Ecto neural progenitor cell (in vitro differentiated cells): ENCODE measurements at regions not wholly inside any gene's neighbourhood (a gene's known extent, or its start where the extent isn't known, plus 50 kb on each side); places are given as distances from the start of the nearest gene placed in this dataset.
"Not testable (repeated sequence)": the region's sequence is repeated elsewhere in the genome, so short reads cannot be mapped to it uniquely, and the experiment has no call there.

Experiments used
- DNase-seq: peaks from one replicate; pipeline ENCODE4 v3.0.0-alpha.2; 2018; ENCODE audit warnings: low spot score

GRCh38 chr2:208929894-208930427 is 493.9 kb upstream of the MAP2 start:
- no peak for DNase-seq

DNA sequence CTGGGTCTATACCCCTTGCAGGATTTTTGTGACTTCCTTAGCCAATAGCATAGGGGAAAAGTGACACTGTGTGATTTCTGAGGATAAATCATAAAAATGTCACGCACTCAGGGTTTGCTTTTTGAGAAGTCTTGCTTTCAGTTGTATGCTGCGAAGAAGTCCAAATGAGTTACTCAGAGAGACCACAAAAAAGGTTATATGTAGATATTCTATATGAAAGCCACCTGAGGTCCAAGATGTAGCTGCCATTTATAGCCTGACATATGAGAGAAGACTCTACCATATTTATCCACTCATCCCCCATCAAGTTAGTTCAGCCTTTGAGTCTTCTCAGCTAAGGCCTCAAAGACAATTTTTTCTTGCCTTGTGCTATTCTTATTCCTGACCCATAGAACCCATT is 488.3 kb upstream of the MAP2 start:
- DNase-seq = no peak

DNA sequence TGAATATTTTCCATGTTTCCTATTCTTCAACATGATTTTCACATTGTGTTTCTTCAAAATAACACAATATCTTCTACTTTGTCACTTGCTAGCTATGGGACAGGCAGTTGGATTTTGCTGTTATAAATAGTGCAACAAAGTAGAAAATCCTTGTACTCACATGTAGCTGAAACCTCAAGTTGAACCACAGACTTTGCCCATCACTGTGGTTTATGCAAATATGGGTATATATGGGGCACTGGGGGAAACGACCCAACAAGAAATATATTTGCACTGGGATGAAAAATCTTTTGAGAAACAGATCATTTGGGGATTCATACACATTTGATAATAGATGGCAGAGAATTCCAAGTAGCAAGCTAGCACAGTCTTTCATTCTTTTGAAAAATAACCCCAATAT is 486.3 kb upstream of the MAP2 start:
- no peak for DNase-seq

- no peak for DNase-seq
Observed at GRCh38 chr2:208939852-208940251, 484.0 kb upstream of the MAP2 start.

GRCh38 chr2:208945719-208946256 is 478.1 kb upstream of the MAP2 start:
- no peak for DNase-seq

DNA sequence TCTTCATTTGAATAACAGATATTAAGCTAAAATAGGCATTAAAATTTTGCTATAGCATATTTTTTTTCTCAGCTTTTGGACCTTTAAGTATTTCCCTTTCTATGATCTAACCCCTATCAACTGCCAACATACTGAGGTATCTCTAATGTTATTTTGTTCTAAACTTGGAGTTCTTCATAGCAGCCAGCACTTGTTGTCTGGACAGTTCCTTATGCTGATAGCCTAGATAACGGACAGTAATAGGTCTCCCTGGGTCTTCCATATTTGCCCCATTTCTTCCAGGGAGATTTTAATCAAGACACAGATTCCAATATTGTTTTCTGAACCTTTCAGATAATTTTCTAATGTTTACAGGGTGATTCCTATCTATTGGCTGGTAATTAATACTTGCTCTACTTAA is 475.8 kb upstream of the MAP2 start:
- DNase-seq = no peak

DNA sequence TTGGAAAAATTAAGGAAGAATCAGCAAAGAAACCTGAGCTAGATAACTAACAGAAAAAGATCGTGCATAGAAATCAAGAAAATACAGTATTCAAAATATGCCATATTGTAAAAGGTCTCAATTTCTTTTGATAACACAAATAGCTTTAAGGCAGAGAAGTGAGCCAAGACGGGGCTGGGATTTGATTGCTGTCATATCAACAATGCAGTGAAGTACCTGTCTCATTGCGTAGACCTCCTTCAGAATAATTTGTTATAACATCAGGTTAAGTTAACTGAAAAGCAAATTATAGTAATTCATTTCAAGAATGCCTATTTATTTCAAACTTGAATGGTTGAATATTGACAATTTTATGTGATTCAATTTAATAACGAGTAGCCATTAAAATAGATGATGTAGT is 453.8 kb upstream of the MAP2 start:
- DNase-seq = no peak

DNA sequence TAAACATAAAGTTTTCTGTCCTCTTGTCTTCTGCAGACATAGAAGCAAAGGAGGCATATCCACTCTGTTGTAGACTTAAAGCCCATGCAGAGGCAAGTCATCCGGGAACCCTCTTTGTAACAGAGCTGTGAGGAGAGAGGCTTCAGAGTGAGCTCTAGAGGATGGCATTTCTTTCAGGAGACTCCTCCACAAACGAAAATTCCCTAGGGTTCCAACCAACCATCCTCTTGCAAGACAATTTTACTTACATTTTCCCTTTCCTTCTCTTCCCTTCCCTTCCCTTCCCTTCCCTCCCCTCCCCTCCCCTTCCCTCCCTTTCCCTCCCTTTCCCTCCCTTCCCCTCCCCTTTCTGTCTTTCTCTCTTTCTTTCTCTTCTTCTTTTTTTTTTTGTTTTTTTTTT is 446.3 kb upstream of the MAP2 start:
- no peak for DNase-seq

DNA sequence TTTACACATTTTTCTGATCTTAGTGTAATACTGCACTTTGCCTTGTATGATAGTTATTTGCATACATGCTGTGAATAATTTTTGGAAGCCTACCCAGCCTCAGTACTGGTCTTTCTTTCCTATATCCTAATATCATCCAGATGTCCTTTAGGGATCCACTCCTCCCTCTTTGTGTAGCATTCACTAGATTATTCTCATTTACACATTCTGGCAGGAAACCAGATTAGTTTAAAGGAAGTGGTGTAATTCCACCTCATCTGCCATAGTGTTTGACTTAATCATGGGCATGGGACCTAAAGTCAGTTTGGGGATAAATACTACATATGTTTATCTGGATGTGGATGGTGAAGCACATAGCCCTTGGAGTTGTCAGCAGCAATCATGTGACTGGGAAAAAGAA is 444.9 kb upstream of the MAP2 start:
- no peak for DNase-seq

DNA sequence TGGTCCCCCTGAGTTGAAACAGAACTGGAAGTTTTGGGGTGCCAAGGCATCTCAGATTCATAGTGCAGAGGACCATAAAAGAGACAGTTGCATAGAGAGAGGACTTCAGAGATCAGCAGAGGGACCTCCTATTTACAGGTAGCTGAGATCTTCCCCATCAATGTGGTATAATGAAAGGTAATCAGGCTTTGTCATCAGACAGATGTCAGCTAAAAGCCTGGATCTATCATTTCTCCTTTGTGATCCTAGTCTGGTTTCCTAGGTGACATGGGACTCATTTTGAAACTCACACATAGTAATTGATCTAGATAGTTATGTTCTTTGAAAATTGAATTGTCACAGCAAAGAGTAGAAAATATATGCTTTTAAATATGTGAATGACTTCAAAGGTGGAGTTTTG is 443.5 kb upstream of the MAP2 start:
- no peak for DNase-seq

- no peak for DNase-seq
Observed at GRCh38 chr2:208982831-208983230, 441.0 kb upstream of the MAP2 start.

GRCh38 chr2:208983486-208983885 is 440.4 kb upstream of the MAP2 start:
- DNase-seq = no peak

DNA sequence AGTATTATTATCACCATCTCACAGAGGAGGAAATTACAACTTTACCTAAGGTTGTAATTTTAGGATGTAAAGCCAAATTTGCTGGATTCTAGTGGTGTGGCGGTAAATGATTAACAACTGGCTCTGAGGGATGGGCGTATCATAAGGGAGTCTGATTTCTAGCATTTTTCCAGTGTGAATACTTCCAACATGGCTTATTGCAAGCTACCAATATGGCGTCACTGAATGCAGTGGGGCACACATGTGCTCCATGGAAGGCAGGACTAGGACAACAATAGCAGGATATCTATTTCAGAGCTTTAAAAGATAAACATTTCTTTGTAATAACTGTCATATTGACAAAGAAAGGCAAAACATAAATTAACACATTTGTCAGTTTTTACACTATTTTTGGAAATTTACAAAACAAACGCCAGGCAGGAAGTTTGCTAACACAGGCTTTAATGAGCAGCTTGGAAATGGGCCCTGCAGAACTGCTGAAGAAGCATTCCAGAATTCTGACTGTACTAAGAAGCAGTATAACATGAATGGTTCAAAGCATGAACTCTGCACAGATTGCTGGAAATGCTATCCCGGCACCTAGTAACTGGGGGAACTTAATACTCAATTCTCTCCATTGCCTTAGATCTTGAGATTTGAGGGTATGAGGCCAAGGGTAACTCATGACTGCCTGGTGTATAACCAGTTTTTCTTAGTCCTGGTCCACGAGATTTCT is 439.3 kb upstream of the MAP2 start:
- DNase-seq = no peak

DNA sequence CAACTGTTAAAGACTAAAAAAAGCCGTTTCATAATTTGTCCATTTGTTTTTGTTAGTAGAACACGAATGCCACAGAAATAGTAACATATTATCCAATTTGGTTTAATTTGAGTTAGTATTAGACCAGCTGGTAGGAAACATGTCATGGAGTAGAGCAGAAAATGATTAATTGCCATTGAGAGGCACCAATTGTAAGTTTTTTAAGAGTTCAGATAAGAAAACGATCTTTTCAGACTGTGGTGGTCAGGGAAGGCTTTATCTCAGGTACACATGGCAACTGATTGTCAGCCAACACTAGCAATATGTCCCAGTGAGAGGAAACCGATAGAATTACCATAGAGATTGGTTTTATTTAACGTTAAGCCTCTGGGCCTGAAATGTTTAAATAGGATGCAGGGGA is 438.2 kb upstream of the MAP2 start:
- DNase-seq = no peak

DNA sequence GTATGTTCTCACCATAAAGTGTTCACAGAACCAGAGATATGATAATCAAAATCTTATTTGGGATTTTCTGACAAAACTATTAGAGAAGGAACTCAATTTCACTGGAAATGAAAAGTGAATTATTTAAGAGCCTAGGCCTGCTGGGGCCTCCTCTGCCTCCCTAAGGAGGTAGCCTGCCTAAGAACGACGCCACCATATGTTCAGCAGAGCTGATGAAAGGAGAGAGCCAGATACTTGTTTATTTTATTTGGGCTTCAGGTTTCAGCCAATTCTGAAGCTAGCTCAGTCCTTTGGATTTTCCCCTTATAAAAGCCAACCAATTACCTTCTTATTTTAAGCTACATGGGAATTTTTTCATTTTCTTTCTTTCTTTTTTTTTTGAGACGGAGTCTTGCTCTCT is 433.1 kb upstream of the MAP2 start:
- DNase-seq = no peak

DNA sequence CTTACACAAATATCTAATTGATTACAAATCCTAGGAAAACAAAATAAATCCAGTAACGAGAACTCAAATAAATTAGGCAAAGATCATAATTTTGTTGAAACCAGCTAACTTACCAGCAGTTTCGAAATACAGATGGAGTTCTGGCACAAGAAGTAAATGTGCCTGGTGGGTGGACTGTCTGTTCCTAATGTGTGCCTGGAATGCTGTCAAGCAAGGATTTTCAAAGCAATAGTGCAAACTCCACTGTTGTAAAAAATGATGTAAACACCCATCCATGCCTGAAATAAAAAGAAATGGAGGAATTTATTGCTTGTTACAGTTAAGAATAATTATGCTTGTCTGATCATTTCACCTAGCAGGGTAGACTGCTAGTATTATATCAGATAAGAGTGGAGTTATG is 423.9 kb upstream of the MAP2 start:
- DNase-seq = no peak

GRCh38 chr2:209002054-209002453 is 421.8 kb upstream of the MAP2 start:
- DNase-seq = no peak

DNA sequence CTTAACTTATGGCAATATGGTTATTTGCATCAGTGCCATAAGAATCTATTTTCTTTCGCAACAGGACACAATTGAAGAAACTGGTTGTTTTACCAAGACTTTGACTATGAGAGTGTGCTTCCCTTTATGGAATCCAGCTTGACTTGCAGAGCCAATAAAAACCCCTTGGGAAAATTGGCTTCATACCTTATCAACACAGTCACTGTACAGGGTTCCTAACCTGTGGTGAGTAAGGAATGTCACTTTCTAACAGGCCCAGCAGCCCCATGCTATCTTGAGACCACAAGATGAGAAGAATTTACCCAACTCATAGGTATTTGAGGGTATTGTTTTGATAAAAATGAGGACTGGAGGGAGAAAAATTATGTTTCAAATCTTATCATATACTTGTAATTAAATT is 418.5 kb upstream of the MAP2 start:
- no peak for DNase-seq

DNA sequence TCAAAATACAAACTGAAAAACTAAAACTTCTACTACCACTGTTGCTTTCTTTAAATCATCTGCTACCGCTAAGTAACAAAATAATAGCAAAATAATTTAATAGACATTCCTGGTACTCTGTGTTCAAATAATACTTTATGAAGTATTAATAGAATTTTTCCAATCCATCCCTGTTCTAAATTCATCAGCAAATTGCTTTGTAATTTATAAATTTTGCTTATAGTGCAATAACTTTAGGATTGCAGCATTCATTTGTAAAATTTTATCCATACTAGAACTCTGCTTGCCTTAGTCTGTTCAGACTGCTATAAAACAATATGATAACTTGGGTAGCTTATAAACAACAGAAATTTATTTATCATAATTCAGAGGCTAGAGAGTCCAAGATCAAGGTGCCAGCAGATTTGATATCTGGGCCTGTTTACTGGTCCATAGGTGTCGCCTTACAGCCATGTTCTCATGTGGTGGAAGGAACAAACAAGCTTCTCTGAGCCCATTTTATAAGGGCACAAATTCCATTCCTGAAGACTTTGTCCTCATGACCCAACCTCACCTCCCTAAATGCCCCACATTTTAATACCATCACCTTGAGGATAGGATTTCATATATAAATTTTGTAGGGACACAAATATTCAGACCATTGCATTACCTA is 415.1 kb upstream of the MAP2 start:
- DNase-seq = no peak

DNA sequence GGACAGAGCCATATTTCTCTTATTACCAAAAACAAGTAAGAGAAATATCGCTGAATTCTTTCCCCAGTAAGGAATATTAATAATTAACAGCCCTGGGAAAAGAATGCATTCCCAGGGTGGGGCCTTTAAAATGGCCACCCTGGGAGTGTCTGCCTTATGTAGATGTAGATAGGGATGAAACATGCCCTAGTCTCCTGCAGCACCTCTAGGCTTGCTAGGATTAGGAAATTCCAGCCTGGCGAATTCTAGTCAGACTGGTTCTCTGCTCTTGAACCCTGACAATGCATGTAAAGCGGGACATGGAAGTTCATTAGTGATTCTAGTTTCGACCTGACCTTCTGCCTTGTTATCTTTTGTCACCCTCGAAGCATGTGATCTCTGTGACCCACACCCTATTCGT is 405.2 kb upstream of the MAP2 start:
- not testable (repeated sequence) for DNase-seq

DNA sequence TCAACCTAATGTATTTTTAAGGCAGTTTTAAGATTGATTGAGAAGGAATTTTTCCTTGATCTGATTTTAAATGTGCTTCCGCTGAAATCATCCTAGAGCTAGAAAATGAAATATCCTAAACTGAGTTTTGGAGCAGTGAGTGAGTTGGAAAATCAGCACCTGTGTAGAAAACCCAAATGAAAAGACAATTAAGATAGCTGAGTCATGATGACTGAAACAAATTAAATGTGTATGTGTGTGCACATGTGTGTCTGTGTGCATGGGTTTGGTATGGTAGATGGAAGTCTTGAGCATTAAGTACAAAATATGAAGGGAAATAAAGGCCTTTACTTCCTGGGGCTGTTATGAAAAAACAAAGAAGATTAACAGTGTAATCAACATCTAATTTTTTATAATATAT is 394.6 kb upstream of the MAP2 start:
- DNase-seq = no peak

- DNase-seq = no peak
Observed at GRCh38 chr2:209044307-209044706, 379.5 kb upstream of the MAP2 start.

GRCh38 chr2:209046163-209046562 is 377.7 kb upstream of the MAP2 start:
- no peak for DNase-seq

- no peak for DNase-seq
Observed at GRCh38 chr2:209049608-209050007, 374.2 kb upstream of the MAP2 start.
